Skin of body (tissue), 1 donor: ENCODE measurements at regions not wholly inside any gene's neighbourhood (a gene's known extent, or its start where the extent isn't known, plus 50 kb on each side); places are given as distances from the start of the nearest gene placed in this dataset.
"Not testable (repeated sequence)": the region's sequence is repeated elsewhere in the genome, so short reads cannot be mapped to it uniquely, and the experiment has no call there.

ENCODE experiments used
- DNase-seq: peaks from one replicate; lab custom pipeline; 2025; lab: John Stamatoyannopoulos, UW

- DNase-seq = no peak
Measured at GRCh38 chr2:83435989-83436388, 1023.1 kb downstream of the SUCLG1 start.

DNA sequence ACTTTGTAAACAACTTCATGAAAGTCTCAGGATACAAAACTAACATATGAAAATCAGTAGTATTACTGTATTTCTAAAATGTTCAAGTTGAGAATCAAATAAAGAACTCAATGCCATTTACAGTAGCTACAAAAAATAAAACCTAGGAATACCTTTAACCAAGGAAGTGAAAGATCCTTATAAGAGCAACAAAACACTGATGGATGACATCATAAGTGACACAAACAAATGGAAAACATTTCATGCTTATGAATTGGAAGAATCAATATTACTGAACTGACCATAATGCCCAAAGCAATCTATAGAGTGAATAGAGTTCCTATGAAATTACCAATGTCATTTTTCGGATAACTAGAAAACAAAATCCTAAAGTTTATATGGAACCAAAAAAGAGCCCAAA lies 1038.1 kb downstream of the SUCLG1 start:
- DNase-seq = no peak

GRCh38 chr2:83394134-83394904 lies 1064.8 kb downstream of the SUCLG1 start:
- no peak for DNase-seq

GRCh38 chr2:83388804-83389203 lies 1070.3 kb downstream of the SUCLG1 start:
- DNase-seq = no peak

- DNase-seq = no peak
Measured at GRCh38 chr2:83386549-83386948, 1072.5 kb downstream of the SUCLG1 start.

DNA sequence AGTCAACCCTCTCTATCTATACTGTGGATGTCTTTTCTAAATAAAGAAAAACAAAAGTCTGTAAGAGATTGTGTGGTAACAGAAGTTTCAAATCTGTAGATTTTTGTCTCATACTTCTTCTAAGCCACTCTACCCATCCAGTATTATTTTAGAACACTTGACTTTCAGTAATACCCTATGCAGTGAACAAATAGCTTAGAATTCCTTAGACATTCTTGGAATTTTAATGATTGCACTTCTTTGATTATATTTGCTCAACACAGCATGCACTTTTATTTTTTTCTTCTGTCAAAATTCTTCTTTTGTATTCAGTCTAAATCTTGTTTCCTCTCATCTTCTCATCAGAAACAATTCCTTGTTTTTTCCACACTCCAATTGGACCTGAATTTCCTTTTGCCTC lies 1080.2 kb downstream of the SUCLG1 start:
- DNase-seq = no peak

DNA sequence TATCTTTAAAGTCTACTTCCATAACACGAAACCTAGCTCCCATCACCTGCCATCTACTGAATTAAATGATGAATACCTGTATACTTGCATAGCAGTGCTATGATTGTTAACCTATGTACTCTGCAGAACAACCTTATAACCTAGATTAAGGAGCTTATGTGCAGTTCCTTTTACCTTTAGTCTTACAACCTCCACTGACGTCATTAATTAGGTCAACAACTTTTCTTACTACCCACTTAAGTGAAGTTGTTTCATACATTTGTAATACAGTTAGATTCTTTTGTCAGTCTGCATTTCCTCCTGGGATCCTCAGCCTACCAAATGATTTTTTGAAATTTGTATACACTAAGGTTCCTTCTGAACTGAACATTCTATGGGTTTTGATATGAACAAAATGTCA lies 1082.3 kb downstream of the SUCLG1 start:
- DNase-seq = no peak

DNA sequence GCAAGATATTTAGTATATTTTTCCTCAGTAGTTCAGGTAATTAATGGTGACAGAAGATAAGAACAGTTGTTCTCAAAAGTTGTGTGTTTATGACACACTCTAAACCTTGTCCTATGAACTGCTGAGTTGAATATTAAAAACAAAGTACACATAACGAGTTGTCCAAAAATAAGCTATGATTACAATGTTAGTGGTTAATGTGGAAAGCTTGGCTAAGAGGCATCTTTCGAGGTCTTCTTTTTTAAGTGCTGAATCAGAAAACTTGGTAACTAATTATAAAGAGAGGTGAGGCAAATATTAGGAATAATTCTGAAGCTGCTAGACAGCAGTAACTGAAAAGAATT lies 1088.7 kb downstream of the SUCLG1 start:
- DNase-seq = no peak

GRCh38 chr2:83369601-83370418 lies 1089.3 kb downstream of the SUCLG1 start:
- DNase-seq = no peak

GRCh38 chr2:83368916-83369315 lies 1090.2 kb downstream of the SUCLG1 start:
- peak; percentile 22 for DNase-seq

- DNase-seq = no peak
Measured at GRCh38 chr2:83368461-83368860, 1090.6 kb downstream of the SUCLG1 start.

GRCh38 chr2:83365476-83365875 lies 1093.6 kb downstream of the SUCLG1 start:
- no peak for DNase-seq

DNA sequence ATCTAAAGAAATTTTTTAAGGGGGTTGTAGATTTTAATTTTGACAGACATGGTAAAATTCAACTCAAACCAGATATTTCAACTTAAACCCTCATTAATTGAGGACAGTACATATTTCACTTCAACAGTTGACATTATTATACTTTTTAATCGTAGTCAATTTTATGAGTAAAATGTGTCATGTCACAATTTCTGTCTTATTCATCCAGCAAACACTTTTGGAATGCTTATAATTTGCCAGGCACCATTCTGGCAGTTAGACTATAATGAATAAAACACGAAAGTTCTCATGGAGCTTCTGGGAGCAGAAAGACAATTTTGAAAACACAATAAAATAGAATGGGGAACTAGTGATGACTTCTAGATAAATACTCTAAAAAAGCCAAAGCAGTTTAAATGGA lies 1094.8 kb downstream of the SUCLG1 start:
- DNase-seq = peak; percentile 60

- not testable (repeated sequence) for DNase-seq
Measured at GRCh38 chr2:83363138-83363537, 1095.9 kb downstream of the SUCLG1 start.

DNA sequence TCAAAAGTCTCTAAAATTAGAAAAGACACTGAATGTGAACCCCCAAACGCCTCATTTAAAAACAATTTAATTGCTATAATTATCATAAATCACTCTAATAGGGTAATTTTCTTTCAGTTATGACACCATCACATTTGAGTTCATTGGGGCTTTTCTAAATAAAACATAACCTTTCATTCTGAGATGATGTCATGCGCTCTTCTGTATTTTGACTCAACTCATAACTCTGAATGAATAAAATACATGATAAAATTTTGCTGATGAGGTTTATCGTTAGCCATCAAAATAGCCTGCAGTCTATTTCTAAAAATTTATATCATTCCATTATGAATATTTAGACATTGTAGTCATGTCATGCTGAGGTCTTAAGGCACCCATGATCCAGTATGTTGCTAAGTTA lies 1099.7 kb downstream of the SUCLG1 start:
- DNase-seq = no peak

GRCh38 chr2:83342860-83343329 lies 1116.2 kb downstream of the SUCLG1 start:
- DNase-seq = peak; percentile 20

DNA sequence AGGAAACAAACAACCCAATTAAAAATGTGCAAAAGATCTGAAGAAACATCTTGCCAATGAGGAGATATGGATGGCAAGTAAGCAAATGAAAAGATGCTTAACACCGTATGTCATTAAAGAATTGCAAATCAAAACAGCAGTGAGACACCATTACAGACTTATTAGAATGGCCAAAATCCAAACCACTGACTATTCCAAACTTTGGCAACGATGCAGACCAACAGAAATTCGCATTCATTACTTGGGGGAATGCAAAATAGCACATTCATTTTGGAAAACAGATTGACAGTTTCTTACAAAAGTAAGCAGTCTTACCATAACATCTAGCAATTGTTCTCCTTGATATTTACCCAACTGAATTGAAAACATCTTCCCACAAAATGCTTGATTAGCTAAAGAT lies 1118.7 kb downstream of the SUCLG1 start:
- peak; percentile 5 for DNase-seq

DNA sequence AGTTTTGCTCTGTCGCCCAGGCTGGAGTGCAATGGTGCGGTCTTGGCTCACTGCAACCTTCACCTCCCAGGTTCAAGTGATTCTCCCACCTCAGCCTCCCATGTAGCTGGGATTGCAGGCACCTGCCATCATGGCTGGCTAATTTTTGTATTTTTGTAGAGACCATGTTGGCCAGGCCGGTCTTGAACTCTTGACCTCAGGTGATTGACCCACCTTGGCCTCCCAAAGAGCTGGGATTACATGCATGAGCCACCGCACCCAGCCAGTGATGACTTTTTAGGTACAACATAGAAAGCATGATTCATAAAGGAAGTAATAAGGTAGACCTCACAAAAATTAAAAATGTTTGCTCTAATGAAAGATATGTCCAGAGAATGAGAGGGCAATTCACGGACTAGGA lies 1119.1 kb downstream of the SUCLG1 start:
- DNase-seq = not testable (repeated sequence)

DNA sequence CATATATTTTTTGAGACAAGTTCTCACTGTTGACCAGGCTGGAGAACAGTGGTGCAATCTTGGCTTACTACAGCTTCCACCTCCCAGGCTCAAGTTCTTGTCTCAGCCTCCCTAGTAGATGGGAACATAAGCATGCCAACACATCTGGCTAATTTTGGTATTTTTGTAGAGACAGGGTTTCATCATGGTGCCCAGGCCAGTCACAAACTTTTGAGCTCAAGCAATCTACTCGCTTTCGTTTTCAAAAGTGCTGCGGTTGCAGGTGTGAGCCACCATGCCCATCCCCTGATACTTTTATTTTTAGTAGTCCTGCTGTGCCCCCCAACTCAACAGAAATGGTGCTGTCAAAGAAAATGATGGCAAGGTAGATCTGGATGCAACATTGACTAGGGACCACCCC lies 1127.3 kb downstream of the SUCLG1 start:
- DNase-seq = no peak

GRCh38 chr2:83323038-83323437 lies 1136.0 kb downstream of the SUCLG1 start:
- DNase-seq = no peak

- DNase-seq = no peak
Measured at GRCh38 chr2:83320053-83320452, 1139.0 kb downstream of the SUCLG1 start.

- DNase-seq = no peak
Measured at GRCh38 chr2:83305758-83306378, 1153.2 kb downstream of the SUCLG1 start.
